HepG2 (cell line): ENCODE measurements at regions not wholly inside any gene's neighbourhood (a gene's known extent, or its start where the extent isn't known, plus 50 kb on each side); places are given as distances from the start of the nearest gene placed in this dataset.

Source experiments
- ATAC-seq: fragments of 200-7000 bp; cut with Tn5 transposase; 3 replicates; pipeline ENCODE4 v1.9.1; 2020; ENCODE audit warnings: mild to moderate bottlenecking, moderate library complexity
- BruUV-seq: library from RNA; stranded (reverse); fragments of 400-500 nt; replicated peaks from 2 replicates; lab custom pipeline; 2021; lab: Mats Ljungman, UMichigan
- CTCF ChIA-PET: fragments of 300-600 bp; formaldehyde crosslinking; extraction: SDS; loops from one replicate; lab custom pipeline; 2021; ENCODE audit warnings: low total read pairs, inconsistent platforms, low intra/inter-chr PET ratio; lab: Yijun Ruan, JAX
- POLR2A ChIA-PET: fragments of 350-600 bp; sonication (Branson Sonifier 250); formaldehyde crosslinking; loops from one replicate; lab custom pipeline; 2020; ENCODE audit warnings: antibody characterized with exemption, inconsistent platforms; lab: Yijun Ruan, JAX
- DNase-seq: peaks from one replicate; pipeline ENCODE4 v3.0.0-alpha.2; 2015; ENCODE audit warnings: low spot score
- FAIRE-seq: peaks from 3 replicates; lab custom pipeline; 2011; peaks lifted over from hg19 to GRCh38; lab: Jason Lieb, UNC
- H2AFZ ChIP-seq: one replicate; pipeline ENCODE4 v1.6.1; 2011; ENCODE audit warnings: low read length, inconsistent platforms
- H3K27ac ChIP-seq: fragments of 300-600 bp; 3 replicates; pipeline ENCODE4 v1.8.0; 2011; ENCODE audit warnings: mixed run types, mild to moderate bottlenecking, mixed read lengths, low read length, inconsistent platforms; ENCODE audit not compliant: insufficient read depth; ENCODE audit errors: extremely low read length
- H3K27me3 ChIP-seq, 2 experiments: fragments of 200-600 bp in 1 of 2; 2 replicates in 1 of 2; 3 replicates in 1 of 2; pipeline versions ENCODE4 v1.6.0 to v1.8.0; 2011; ENCODE audit warnings: low read length in 2 of 2, mild to moderate bottlenecking in 2 of 2, moderate library complexity in 2 of 2, inconsistent platforms in 1 of 2; ENCODE audit not compliant: insufficient read depth in 2 of 2, control insufficient read depth in 1 of 2
- H3K36me3 ChIP-seq, 2 experiments: fragments of 200-600 bp in 1 of 2; replicated peaks in 1 of 2; 2 replicates in 1 of 2; 3 replicates in 1 of 2; pipeline versions ENCODE4 v1.5.1 to v1.8.0; 2011; ENCODE audit warnings: low read length in 2 of 2, inconsistent platforms in 1 of 2; ENCODE audit not compliant: insufficient read depth in 2 of 2, control insufficient read depth in 1 of 2
- H3K4me1 ChIP-seq: 2 replicates; pipeline ENCODE4 v1.5.1; 2012; ENCODE audit warnings: low read length, inconsistent platforms; ENCODE audit not compliant: insufficient read depth
- H3K4me2 ChIP-seq: 2 replicates; pipeline ENCODE4 v1.6.0; 2011; ENCODE audit warnings: low read depth, low read length, inconsistent platforms
- H3K4me3 ChIP-seq, 3 experiments: fragments of 200-600 bp in 1 of 3; sonication (generic), shearing (Covaris generic) in 1 of 3; replicated peaks in 1 of 3; 2 replicates each; pipeline ENCODE4 v1.5.1; 2011 to 2016; ENCODE audit warnings: low read length in 3 of 3, inconsistent platforms in 2 of 3, low read depth in 2 of 3, mild to moderate bottlenecking in 2 of 3, control low read depth in 1 of 3, mixed read lengths in 1 of 3; ENCODE audit not compliant: insufficient read depth in 1 of 3
- H3K79me2 ChIP-seq: one replicate; pipeline ENCODE4 v1.6.1; 2011; ENCODE audit warnings: low read length, inconsistent platforms; ENCODE audit not compliant: insufficient read depth
- H3K9ac ChIP-seq: 2 replicates; pipeline ENCODE4 v1.6.0; 2011; ENCODE audit warnings: mild to moderate bottlenecking, low read depth, low read length, inconsistent platforms; ENCODE audit not compliant: insufficient read depth
- H3K9me3 ChIP-seq: 2 replicates; pipeline ENCODE4 v1.5.1; 2012; ENCODE audit warnings: mild to moderate bottlenecking, low read length
- H4K20me1 ChIP-seq: 2 replicates; pipeline ENCODE4 v1.6.0; 2011; ENCODE audit warnings: inconsistent platforms, mild to moderate bottlenecking, low read length, moderate library complexity; ENCODE audit not compliant: insufficient read depth
- IRF1 ChIP-seq: sonication (generic); formaldehyde crosslinking; IDR thresholded peaks from 2 replicates; pipeline ENCODE4 v1.4.0; 2020; ENCODE audit warnings: low read depth, mild to moderate bottlenecking, missing genetic modification reagents
- PRPF4 ChIP-seq: fragments of 200-400 bp; formaldehyde crosslinking; IDR thresholded peaks from 2 replicates; pipeline ENCODE4 v1.6.1; 2016; ENCODE audit warnings: low read length, low read depth; ENCODE audit not compliant: poor library complexity, severe bottlenecking
- ZBTB49 ChIP-seq: sonication (generic); formaldehyde crosslinking; IDR thresholded peaks from 2 replicates; pipeline ENCODE4 v1.4.0; 2020; ENCODE audit warnings: missing genetic modification reagents, borderline replicate concordance
- ZNF12 ChIP-seq: sonication (generic); formaldehyde crosslinking; IDR thresholded peaks from 2 replicates; pipeline ENCODE4 v1.5.0; 2020; ENCODE audit warnings: missing genetic modification reagents
- WGBS: methylation state at CpG from one replicate; pipeline ENCODE4 v1.1.6; 2017; ENCODE audit warnings: low lambda C conversion rate; 5-methylcytosine and 5-hydroxymethylcytosine counted together
- in situ Hi-C: cut with HindIII; loops from 2 replicates; pipeline ENCODE4 v1.10.0; 2017; ENCODE audit warnings: low pct_unique_long_range_greater_than_20kb; ENCODE audit not compliant: extremely low pct_ligation_motif_present
- intact Hi-C: fragments of 100-400 bp; cut with micrococcal nuclease; formaldehyde crosslinking; loops from one replicate; pipeline ENCODE4 v1.10.0; 2022; ENCODE audit not compliant: unreplicated experiment
- TF ChIP-seq, protein P1 (sequence below): sonication (generic); formaldehyde crosslinking; IDR thresholded peaks from 2 replicates; pipeline ENCODE4 v1.5.0; 2020; ENCODE audit warnings: mild to moderate bottlenecking, missing genetic modification reagents

GRCh38 chr6:33888183-33888582, 84.4 kb upstream of the MLN start (continued):
- no peak for TF ChIP-seq ZBTB49 (CRISPR knock-in tag)
- no peak for TF ChIP-seq IRF1
- no peak for TF ChIP-seq PRPF4
- TF ChIP-seq, all 625 proteins: peak for 0

GRCh38 chr6:33886673-33887144, 82.9 kb upstream of the MLN start:
- Histone ChIP-seq H3K27ac (no peak overlapping the region), H3K9me3 (no peaks in the 10 kb centered on the region), H3K36me3 (no peaks in the 10 kb centered on the region), H3K79me2 (no peaks in the 10 kb centered on the region), H4K20me1 (no peaks in the 10 kb centered on the region), H3K4me2 (no peak overlapping the region), H2AFZ (no peak overlapping the region), H3K27me3 (peaks cover 4 to 44% of the 10 kb centered on the region in 2 experiments; a peak in 3 of 5 replicates), H3K9ac (no peak overlapping the region), H3K4me1 (peaks cover 9% of the 10 kb centered on the region), H3K4me3 (no peak overlapping the region)
- ChIA-PET CTCF (no interaction called here), POLR2A (no interaction called here)
- no peak for FAIRE-seq
- intact Hi-C loops, result no loop called here
- in situ Hi-C loops, result no loop called here
- no TSS peak for BruUV-seq
- no peak for DNase-seq
- TF ChIP-seq ZNF12 (CRISPR knock-in tag), result no peak
- TF ChIP-seq, protein P1, sequence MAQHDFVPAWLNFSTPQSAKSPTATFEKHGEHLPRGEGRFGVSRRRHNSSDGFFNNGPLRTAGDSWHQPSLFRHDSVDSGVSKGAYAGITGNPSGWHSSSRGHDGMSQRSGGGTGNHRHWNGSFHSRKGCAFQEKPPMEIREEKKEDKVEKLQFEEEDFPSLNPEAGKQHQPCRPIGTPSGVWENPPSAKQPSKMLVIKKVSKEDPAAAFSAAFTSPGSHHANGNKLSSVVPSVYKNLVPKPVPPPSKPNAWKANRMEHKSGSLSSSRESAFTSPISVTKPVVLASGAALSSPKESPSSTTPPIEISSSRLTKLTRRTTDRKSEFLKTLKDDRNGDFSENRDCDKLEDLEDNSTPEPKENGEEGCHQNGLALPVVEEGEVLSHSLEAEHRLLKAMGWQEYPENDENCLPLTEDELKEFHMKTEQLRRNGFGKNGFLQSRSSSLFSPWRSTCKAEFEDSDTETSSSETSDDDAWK, result no peak
- ATAC-seq, result no peak
- WGBS, result 33% methylated on average over 11 of the region's 11 CpGs
